CMK (cell line): ENCODE measurements at regions not wholly inside any gene's neighbourhood (a gene's known extent, or its start where the extent isn't known, plus 50 kb on each side); places are given as distances from the start of the nearest gene placed in this dataset.
"Not testable (repeated sequence)": the region's sequence is repeated elsewhere in the genome, so short reads cannot be mapped to it uniquely, and the experiment has no call there.

ENCODE experiments used
- DNase-seq: peaks from one replicate; pipeline ENCODE4 v3.0.0-alpha.2; 2010; ENCODE audit warnings: low read depth

DNA sequence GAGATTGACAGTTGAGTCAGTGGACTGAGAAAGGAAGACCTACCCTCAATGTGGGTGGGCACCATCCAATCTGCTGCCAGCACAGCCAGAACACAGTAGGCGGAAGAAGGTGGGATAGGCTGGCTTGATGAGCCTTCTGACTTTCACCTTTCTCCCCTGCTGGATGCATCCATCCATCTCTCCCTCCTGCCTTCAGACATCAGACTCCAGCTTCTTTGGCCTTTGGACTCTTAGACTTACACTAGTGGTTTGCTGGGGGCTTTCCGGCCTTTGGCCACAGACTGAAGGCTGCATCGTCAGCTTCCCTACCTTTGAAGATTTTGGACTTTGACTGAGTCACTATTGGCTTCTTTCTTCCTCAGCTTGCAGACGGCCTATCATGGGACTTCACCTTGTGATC, 456.5 kb upstream of the MIS18BP1 start:
- no peak for DNase-seq

DNA sequence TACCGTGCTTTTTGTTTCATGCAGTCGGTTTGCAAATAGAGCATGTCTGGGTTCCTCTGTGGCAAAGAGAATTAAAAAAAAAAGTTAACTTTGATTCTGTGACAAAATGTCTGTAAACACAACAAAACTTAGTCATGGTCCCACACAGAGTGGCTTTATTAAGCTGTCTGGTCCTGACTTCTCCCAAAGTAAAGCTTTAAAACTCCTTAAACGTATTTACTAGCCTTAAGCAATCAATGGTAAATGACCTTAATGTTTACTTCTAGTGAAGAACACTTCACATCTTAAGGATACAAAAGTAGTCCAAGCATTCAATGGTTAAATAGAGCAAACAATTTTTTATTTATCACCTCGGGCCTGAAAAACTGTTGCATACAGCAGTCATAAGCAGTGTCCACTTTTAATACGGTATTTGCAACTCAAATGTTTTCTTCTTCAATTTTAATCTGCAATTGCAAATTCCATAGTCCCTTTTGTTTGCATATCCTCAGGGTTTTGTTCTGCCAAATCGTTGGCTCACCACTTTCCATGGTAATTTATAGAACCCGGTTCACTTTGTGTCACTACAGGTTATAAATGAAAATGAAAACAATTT, 453.0 kb upstream of the MIS18BP1 start:
- DNase-seq: no peak

GRCh38 chr14:45699471-45699870, 446.5 kb upstream of the MIS18BP1 start:
- DNase-seq: no peak

- no peak for DNase-seq
These were observed 445.6 kb upstream of the MIS18BP1 start for GRCh38 chr14:45698462-45699134.

DNA sequence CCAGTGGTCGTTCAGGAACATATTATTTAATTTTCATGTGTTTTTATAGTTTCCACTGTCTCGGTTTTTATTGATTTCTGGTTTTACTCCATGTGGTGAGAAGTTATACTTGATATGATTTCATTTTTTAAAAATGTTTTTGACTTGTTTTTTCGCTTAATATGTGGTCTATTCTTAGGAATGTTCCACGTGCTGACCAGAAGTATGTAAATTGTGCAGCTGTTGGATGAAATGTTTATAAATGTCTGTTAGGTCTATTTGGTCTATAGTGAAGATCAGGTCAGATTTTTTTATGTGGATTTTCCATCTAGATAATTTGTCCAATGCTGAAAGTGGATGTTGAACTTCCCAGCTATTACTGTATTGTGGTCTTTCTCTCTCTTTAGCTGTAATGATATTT, 433.8 kb upstream of the MIS18BP1 start:
- DNase-seq: no peak

GRCh38 chr14:45680531-45680930, 427.5 kb upstream of the MIS18BP1 start:
- DNase-seq: no peak

- no peak for DNase-seq
These were observed 426.9 kb upstream of the MIS18BP1 start for GRCh38 chr14:45679853-45680252.

- DNase-seq: no peak
These were observed 425.2 kb upstream of the MIS18BP1 start for GRCh38 chr14:45678163-45678562.

- DNase-seq: no peak
These were observed 420.4 kb upstream of the MIS18BP1 start for GRCh38 chr14:45673420-45673819.

- no peak for DNase-seq
These were observed 411.8 kb upstream of the MIS18BP1 start for GRCh38 chr14:45664668-45665356.

GRCh38 chr14:45658917-45659299, 405.9 kb upstream of the MIS18BP1 start:
- DNase-seq: no peak

- DNase-seq: no peak
These were observed 405.4 kb upstream of the MIS18BP1 start for GRCh38 chr14:45658226-45658916.

DNA sequence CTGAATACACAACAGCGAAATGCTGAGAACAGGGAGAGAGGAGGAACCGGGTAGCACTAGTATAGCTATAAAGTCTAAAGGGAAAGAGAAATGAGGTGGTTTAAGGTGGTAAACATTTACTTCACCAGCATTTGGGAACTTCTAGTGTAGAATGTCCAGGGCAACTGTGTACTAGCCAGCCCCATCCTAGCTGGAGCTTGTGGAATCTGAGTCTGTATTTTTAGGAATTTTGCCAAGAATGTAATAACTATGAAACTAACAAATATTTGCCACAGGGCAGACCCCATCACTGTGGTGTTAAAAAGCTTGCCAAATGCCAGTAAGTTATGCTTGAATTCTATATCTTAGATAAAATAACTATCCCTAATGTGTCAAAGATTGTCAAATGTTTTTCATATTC, 398.9 kb upstream of the MIS18BP1 start:
- no peak for DNase-seq

DNA sequence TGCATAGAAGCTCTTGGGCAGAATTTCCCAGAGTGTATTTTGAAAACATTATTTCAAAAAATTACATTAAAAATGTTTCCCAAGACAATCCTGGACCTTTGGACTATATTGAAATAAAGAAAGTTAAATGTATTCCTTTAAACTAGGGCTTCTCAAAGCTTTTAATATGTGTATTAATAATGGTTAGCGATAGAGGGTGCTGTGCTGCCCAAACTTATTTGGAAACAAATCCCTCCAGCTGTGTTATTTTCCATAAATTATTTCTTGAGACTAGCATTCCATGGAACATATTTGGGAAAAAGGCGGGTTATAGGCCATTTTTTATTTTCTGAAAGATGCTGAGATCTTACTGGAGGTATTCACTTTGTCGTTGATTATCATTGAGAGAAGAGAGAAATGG, 397.8 kb upstream of the MIS18BP1 start:
- DNase-seq: no peak

- DNase-seq: no peak
These were observed 396.0 kb upstream of the MIS18BP1 start for GRCh38 chr14:45649051-45649450.

GRCh38 chr14:45641541-45641940, 388.5 kb upstream of the MIS18BP1 start:
- DNase-seq: no peak

DNA sequence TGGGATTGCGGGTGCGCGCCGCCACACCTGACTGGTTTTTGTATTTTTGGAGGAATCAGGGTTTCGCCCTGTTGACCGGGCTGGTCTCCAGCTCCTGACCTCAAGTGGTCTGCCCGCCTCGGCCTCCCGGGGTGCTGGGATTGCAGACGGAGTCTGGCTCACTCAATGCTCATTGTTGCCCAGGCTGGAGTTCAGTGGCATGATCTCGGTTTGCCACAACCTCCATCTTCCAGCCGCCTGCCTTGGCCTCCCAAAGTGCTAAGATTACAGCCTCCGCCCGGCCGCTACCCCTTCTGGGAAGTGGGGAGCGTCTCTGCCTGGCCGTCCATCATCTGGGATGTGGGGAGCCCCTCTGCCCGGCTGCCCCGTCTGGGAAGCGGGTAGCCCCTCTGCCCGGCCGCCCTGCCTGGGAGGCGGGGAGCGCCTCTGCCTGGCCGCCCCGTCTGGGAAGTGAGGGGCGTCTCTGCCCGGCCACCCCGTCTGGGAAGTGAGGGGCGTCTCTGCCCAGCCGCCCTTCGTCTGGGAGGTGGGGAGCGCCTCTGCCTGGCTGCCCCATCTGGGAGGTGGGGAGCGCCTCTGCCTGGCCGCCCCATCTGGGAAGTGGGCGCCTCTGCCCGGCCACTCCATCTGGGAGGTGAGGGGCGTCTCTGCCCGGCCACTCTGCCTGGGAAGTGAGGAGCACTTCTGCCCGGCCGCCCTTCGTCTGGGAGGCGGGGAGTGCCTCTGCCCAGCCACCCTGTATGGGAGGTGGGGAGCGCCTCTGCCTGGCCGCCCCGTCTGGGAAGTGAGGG, 381.8 kb upstream of the MIS18BP1 start:
- not testable (repeated sequence) for DNase-seq

DNA sequence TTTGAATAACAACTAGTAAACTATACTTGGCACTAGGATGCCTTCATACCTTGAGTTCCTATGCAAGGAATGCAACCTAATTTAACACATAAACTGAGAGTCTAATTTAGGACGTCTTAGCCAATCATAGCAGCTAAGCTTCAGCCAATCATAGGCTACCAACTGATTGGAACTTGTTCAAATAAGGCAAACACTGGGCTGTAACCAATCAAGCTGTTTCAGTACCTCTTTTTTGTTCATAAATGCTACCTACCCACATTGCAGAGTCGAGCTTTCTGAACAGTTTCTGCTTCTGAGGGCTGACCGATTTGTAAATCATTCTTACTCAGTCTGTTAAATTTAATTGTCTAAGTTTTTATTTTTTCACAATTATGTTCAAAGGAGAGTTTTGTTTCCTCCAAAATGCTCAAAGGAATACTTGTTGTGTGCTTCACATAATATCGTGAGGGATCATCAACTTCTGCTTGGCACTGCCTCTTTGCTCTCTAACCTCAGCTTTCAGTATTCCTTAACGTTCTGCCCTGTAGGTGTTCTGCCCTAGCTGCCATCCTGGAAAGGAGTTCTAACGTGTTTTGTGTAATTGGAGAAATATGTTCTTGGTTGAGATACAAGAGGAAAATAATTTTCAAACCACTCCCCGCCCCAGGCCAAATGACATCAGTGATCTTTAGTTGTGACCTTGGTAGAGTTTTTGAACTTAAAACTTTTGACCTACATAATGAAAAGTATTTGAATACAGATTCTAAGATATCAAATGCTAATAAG, 380.4 kb upstream of the MIS18BP1 start:
- no peak for DNase-seq

GRCh38 chr14:45621731-45622130, 368.7 kb upstream of the MIS18BP1 start:
- DNase-seq: no peak

DNA sequence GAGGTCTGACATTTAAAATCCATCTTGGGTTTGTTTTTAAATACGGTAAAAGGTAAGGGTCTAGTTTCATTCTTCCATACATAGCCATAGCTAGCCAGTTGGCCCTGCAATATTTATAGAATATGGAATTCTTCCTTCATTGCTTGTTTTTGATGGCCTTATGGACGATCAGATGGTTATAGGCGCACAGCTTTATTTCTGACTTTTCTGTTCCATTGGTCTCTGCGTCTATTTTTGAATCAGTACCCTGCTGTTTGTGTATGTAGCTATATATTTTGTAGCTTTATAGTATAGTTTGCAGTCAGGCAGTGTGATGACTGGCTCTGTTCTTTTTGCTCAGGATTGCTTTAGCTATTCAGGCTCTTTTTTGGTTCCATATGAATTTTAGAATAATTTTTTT, 366.8 kb upstream of the MIS18BP1 start:
- no peak for DNase-seq

DNA sequence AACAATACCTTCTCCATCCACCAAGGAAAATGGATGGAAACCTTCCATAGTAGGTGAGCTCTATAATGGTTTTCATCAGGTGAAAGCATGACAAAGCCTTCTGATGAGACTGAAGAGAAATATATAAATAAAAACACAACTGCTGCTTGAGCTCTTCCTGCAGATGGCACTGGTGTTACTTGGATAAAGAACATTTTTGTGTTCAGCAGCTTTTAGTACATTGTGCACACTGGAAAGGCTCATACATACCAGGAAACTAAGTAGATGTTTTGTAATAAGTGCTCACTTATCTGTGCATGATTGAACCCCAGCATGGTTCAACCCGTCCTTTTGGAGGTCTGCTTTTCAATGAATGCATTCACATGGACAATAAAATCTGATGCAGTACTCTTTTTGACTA, 357.3 kb upstream of the MIS18BP1 start:
- DNase-seq: no peak
